H1 (cell line): ENCODE measurements at regions not wholly inside any gene's neighbourhood (a gene's known extent, or its start where the extent isn't known, plus 50 kb on each side); places are given as distances from the start of the nearest gene placed in this dataset.

Source experiments
- ASH2L ChIP-seq: fragments of 200-600, 300-600 bp; sonication (generic); IDR thresholded peaks from one replicate; pipeline ENCODE4 v1.7.1; 2017; ENCODE audit warnings: low read length
- EZH2 ChIP-seq: fragments of 200-600 bp; sonication (generic); IDR thresholded peaks from 2 replicates; pipeline ENCODE4 v1.7.1; 2012; ENCODE audit warnings: low read depth, mild to moderate bottlenecking, moderate library complexity, low read length, inconsistent platforms; ENCODE audit not compliant: severe bottlenecking
- NANOG ChIP-seq: IDR thresholded peaks from 2 replicates; pipeline ENCODE4 v1.6.1; 2011; ENCODE audit warnings: low read length, low read depth, mild to moderate bottlenecking, inconsistent platforms; ENCODE audit not compliant: insufficient read depth, poor library complexity, severe bottlenecking
- POLR2A ChIP-seq, 2 experiments: IDR thresholded peaks; 1 replicate in 1 of 2; 2 replicates in 1 of 2; pipeline ENCODE4 v1.6.1; 2011; ENCODE audit warnings: low read depth in 2 of 2, low read length in 2 of 2, mild to moderate bottlenecking in 2 of 2; ENCODE audit errors: control extremely low read depth in 1 of 2
- POU5F1 ChIP-seq: IDR thresholded peaks from 2 replicates; pipeline ENCODE4 v1.6.1; 2011; ENCODE audit warnings: low read depth, mild to moderate bottlenecking, low read length, moderate library complexity
- RBBP5 ChIP-seq: IDR thresholded peaks from 2 replicates; pipeline ENCODE4 v1.7.1; 2012; ENCODE audit warnings: low read depth, mild to moderate bottlenecking, inconsistent platforms, low read length, moderate library complexity, borderline replicate concordance
- TBP ChIP-seq: IDR thresholded peaks from 2 replicates; pipeline ENCODE4 v1.6.1; 2011; ENCODE audit warnings: low read depth, low read length, improper control_type of control experiment
- TCF12 ChIP-seq: IDR thresholded peaks from 2 replicates; pipeline ENCODE4 v1.6.1; 2011; ENCODE audit warnings: low read depth, mild to moderate bottlenecking, low read length

DNA sequence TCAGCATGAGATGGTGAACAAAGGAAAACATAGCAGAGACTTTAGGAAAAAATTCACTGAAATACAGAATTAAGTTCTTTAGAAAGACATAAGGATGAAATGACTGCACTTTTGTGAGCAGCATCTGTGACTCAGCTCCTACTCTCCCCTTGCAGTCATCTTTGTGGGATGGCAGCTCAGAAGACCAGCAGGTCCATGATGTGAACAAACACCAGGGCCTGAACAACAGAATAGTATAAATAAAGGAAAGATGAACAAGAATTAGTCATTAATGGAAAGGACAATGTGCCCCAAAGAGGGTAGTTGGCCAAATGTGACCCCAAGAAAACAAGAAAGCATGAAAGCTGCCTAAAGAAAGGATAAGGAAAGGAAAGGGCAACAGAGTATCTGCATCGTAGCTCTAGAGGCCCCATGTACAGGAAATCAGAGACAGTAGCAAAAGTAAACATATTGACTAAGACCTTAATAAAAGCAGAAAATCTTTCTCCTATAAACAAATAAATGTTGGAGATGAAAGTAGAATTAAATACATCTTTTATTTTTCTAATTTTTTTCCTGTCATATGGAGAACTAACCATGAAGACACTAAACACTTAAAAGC lies 318.0 kb downstream of the ZEB2 start (continued):
- TF ChIP-seq EZH2 = no peak
- no peak for TF ChIP-seq POU5F1
- no peak for TF ChIP-seq TBP
- no peak for TF ChIP-seq RBBP5
- TF ChIP-seq TCF12 = no peak
- no peak for TF ChIP-seq ASH2L
- TF ChIP-seq NANOG = no peak
- TF ChIP-seq POLR2A (IDR thresholded peaks at IDR 0.05; ENCODE audit: control extremely low read depth in 1 of 2, low read depth in 2 of 2, low read length in 2 of 2) = no peak
